B cell (primary cell): ENCODE measurements at regions not wholly inside any gene's neighbourhood (a gene's known extent, or its start where the extent isn't known, plus 50 kb on each side); places are given as distances from the start of the nearest gene placed in this dataset.

Experiments used
- ATAC-seq: fragments of 200-7000 bp; cut with Tn5 transposase; one replicate; pipeline ENCODE4 v1.10.0; 2021; ENCODE audit warnings: low read depth, mild to moderate bottlenecking, moderate number of reproducible peaks, moderate library complexity
- CTCF ChIA-PET: fragments of 350-600 bp; sonication (Branson Sonifier 250); formaldehyde crosslinking; loops from one replicate; lab custom pipeline; 2021; ENCODE audit warnings: antibody characterized with exemption, inconsistent platforms; lab: Charles Lee
- POLR2A ChIA-PET: fragments of 350-600 bp; sonication (Branson Sonifier 250); formaldehyde crosslinking; loops from one replicate; lab custom pipeline; 2021; ENCODE audit warnings: antibody characterized with exemption; lab: Charles Lee
- DNase-seq: peaks from one replicate; pipeline ENCODE4 v3.0.0; 2013
- H2AFZ ChIP-seq: 2 replicates; pipeline ENCODE4 v1.6.1; 2012; ENCODE audit warnings: mild to moderate bottlenecking, low read depth, low read length; ENCODE audit not compliant: insufficient read depth, poor library complexity, severe bottlenecking
- H3K27ac ChIP-seq, 2 donors: 1 replicate in 1 of 2; 2 replicates in 1 of 2; pipeline ENCODE4 v1.5.1; 2012 to 2013; ENCODE audit warnings: low read length in 2 of 2, mild to moderate bottlenecking in 2 of 2, moderate library complexity in 1 of 2
- H3K27me3 ChIP-seq, 4 experiments: fragments of 200-600 bp in 1 of 4; sonication (generic) in 1 of 4; replicated peaks in 1 of 4; 1 replicate in 2 of 4; 2 replicates in 2 of 4; pipeline versions ENCODE4 v1.6.1 to v1.7.0; 2013 to 2016; ENCODE audit warnings: low read length in 3 of 4, mild to moderate bottlenecking in 2 of 4, mixed read lengths in 1 of 4, moderate library complexity in 1 of 4; ENCODE audit not compliant: insufficient read depth in 4 of 4, control insufficient read depth in 3 of 4; ENCODE audit errors: control extremely low read depth in 1 of 4
- H3K36me3 ChIP-seq, 2 experiments: replicated peaks in 1 of 2; 1 replicate in 1 of 2; 2 replicates in 1 of 2; pipeline versions ENCODE4 v1.6.1 to v1.7.1; 2013; ENCODE audit warnings: low read length in 1 of 2; ENCODE audit not compliant: insufficient read depth in 2 of 2, control insufficient read depth in 1 of 2; ENCODE audit errors: control extremely low read depth in 1 of 2, extremely low read depth in 1 of 2
- H3K4me1 ChIP-seq, 2 donors: fragments of 200-600 bp in 1 of 2; sonication (generic) in 1 of 2; 1 replicate in 1 of 2; 2 replicates in 1 of 2; pipeline versions ENCODE4 v1.5.1 to v1.6.1; 2013 to 2017; ENCODE audit warnings: low read length in 2 of 2; ENCODE audit not compliant: control insufficient read depth in 2 of 2, insufficient read depth in 2 of 2
- H3K4me2 ChIP-seq: replicated peaks from 2 replicates; pipeline ENCODE3; 2012; ENCODE audit warnings: mild to moderate bottlenecking, low read depth, low read length; ENCODE audit not compliant: poor library complexity, severe bottlenecking
- H3K4me3 ChIP-seq, 5 experiments: fragments of 200-600 bp in 1 of 5; sonication (generic) in 1 of 5; 1 replicate in 3 of 5; 2 replicates in 2 of 5; pipeline versions ENCODE4 v1.5.1 to v1.7.0; 2011 to 2016; ENCODE audit warnings: low read length in 4 of 5, mild to moderate bottlenecking in 4 of 5, low read depth in 2 of 5, control low read depth in 1 of 5, moderate library complexity in 1 of 5; ENCODE audit not compliant: insufficient read depth in 1 of 5; ENCODE audit errors: control extremely low read depth in 1 of 5, extremely low read depth in 1 of 5
- H3K79me2 ChIP-seq: fragments of 200-600 bp; sonication (generic); one replicate; pipeline ENCODE4 v1.6.0; 2016; ENCODE audit warnings: low read length; ENCODE audit not compliant: control insufficient read depth, insufficient read depth
- H3K9ac ChIP-seq: fragments of 200-600 bp; sonication (generic); 2 replicates; pipeline ENCODE4 v1.6.1; 2017; ENCODE audit warnings: mild to moderate bottlenecking, low read length, moderate library complexity
- H3K9me3 ChIP-seq, 3 donors: one replicate each; pipeline versions ENCODE4 v1.6.1 to v1.7.1; 2013; ENCODE audit warnings: low read length in 2 of 3; ENCODE audit not compliant: control insufficient read depth in 2 of 3, insufficient read depth in 1 of 3; ENCODE audit errors: control extremely low read depth in 1 of 3
- H4K20me1 ChIP-seq: 2 replicates; pipeline ENCODE4 v1.6.0; 2012; ENCODE audit warnings: mild to moderate bottlenecking, low read length; ENCODE audit not compliant: insufficient read depth, control insufficient read depth, poor library complexity, severe bottlenecking
- H3K27ac Mint-ChIP-seq: one replicate; pipeline ENCODE4 v1.8.0; 2021; ENCODE audit warnings: mixed read lengths
- H3K27me3 Mint-ChIP-seq: one replicate; pipeline ENCODE4 v1.8.0; 2021; ENCODE audit warnings: mixed read lengths
- H3K4me1 Mint-ChIP-seq: one replicate; pipeline ENCODE4 v1.8.0; 2021; ENCODE audit warnings: mixed read lengths
- H3K4me3 Mint-ChIP-seq: one replicate; pipeline ENCODE4 v1.8.0; 2021; ENCODE audit warnings: mixed read lengths
- H3K9me3 Mint-ChIP-seq: one replicate; pipeline ENCODE4 v1.8.0; 2022; ENCODE audit warnings: mixed read lengths; ENCODE audit not compliant: insufficient read depth
- CTCF ChIP-seq: fragments of 200-600 bp; IDR thresholded peaks from one replicate; pipeline ENCODE4 v1.8.0; 2022; ENCODE audit warnings: antibody characterized with exemption, mild to moderate bottlenecking
- EZH2 ChIP-seq: IDR thresholded peaks from 2 replicates; pipeline ENCODE4 v1.6.1; 2012; ENCODE audit warnings: borderline replicate concordance, low read depth, mild to moderate bottlenecking, moderate library complexity, low read length; ENCODE audit not compliant: insufficient read depth, poor library complexity, severe bottlenecking
- WGBS: methylation state at CpG from one replicate; pipeline ENCODE4 v1.1.5; 2013; ENCODE audit warnings: missing lambda C conversion rate; ENCODE audit not compliant: insufficient coverage; 5-methylcytosine and 5-hydroxymethylcytosine counted together
- intact Hi-C: fragments of 100-400 bp; cut with micrococcal nuclease; formaldehyde crosslinking; loops from one replicate; pipeline ENCODE4 v1.10.0; 2022

GRCh38 chr4:62208921-62209320, 1008.8 kb downstream of the ADGRL3 start:
- Mint-ChIP-seq H3K4me1 (no peaks in the 10 kb centered on the region), H3K27me3 (no peaks in the 10 kb centered on the region), H3K27ac (no peak overlapping the region), H3K4me3 (no peak overlapping the region), H3K9me3 (peaks cover 5% of the 10 kb centered on the region)
- Histone ChIP-seq H3K4me1 (no peaks in the 10 kb centered on the region), H3K9me3 (peaks cover 0 to 9% (median 0%) of the 10 kb centered on the region in 3 donors), H4K20me1 (no peaks in the 10 kb centered on the region), H2AFZ (no peak overlapping the region), H3K79me2 (no peaks in the 10 kb centered on the region), H3K4me2 (no peak overlapping the region), H3K27ac (no peak overlapping the region), H3K27me3 (no peaks in the 10 kb centered on the region), H3K9ac (no peak overlapping the region), H3K36me3 (no peaks in the 10 kb centered on the region), H3K4me3 (no peak overlapping the region)
- POLR2A ChIA-PET = no interaction called here
- 100% methylated on average over 2 of the region's 4 CpGs for WGBS
- DNase-seq = no peak
- CTCF ChIA-PET = no interaction called here
- intact Hi-C loops = no loop called here
- no peak for ATAC-seq
- TF ChIP-seq EZH2 (no peak), CTCF (no peak)

GRCh38 chr4:62204136-62204535, 1004.0 kb downstream of the ADGRL3 start:
- DNase-seq = no peak
- H3K4me1 Mint-ChIP-seq = no peaks in the 10 kb centered on the region
- Histone ChIP-seq H3K27me3 (no peaks in the 10 kb centered on the region), H3K9ac (no peak overlapping the region), H3K9me3 (peaks cover 0 to 9% (median 0%) of the 10 kb centered on the region in 3 donors), H3K36me3 (no peaks in the 10 kb centered on the region), H4K20me1 (no peaks in the 10 kb centered on the region), H3K27ac (no peak overlapping the region), H3K4me3 (no peak overlapping the region), H3K79me2 (no peaks in the 10 kb centered on the region), H3K4me1 (no peaks in the 10 kb centered on the region), H2AFZ (no peak overlapping the region), H3K4me2 (no peak overlapping the region)
- peaks cover 5% of the 10 kb centered on the region for H3K9me3 Mint-ChIP-seq
- WGBS = 100% methylated on average over 4 of the region's 4 CpGs
- H3K27ac Mint-ChIP-seq = no peak overlapping the region
- ATAC-seq = no peak
- TF ChIP-seq CTCF = no peak
- TF ChIP-seq EZH2 = no peak
- H3K27me3 Mint-ChIP-seq = no peaks in the 10 kb centered on the region
- ChIA-PET POLR2A (no interaction called here), CTCF (no interaction called here)
- intact Hi-C loops = no loop called here
- H3K4me3 Mint-ChIP-seq = no peak overlapping the region
